HUES64 (cell line): ENCODE measurements at regions not wholly inside any gene's neighbourhood (a gene's known extent, or its start where the extent isn't known, plus 50 kb on each side); places are given as distances from the start of the nearest gene placed in this dataset.
"Not testable (repeated sequence)": the region's sequence is repeated elsewhere in the genome, so short reads cannot be mapped to it uniquely, and the experiment has no call there.

Source experiments
- H3K27ac ChIP-seq: 2 replicates; pipeline ENCODE4 v1.7.0; 2013; ENCODE audit warnings: low read depth, low read length, inconsistent platforms
- H3K27me3 ChIP-seq: 2 replicates; pipeline ENCODE4 v1.6.1; 2013; ENCODE audit warnings: mild to moderate bottlenecking, low read length; ENCODE audit not compliant: insufficient read depth
- H3K36me3 ChIP-seq: 2 replicates; pipeline ENCODE4 v1.6.1; 2013; ENCODE audit warnings: mild to moderate bottlenecking, low read length; ENCODE audit not compliant: insufficient read depth
- H3K4me1 ChIP-seq: 2 replicates; pipeline ENCODE4 v1.6.1; 2013; ENCODE audit warnings: mild to moderate bottlenecking, low read length, moderate library complexity; ENCODE audit not compliant: insufficient read depth
- H3K4me3 ChIP-seq: 2 replicates; pipeline ENCODE4 v1.5.1; 2013; ENCODE audit warnings: mild to moderate bottlenecking, low read length, moderate library complexity
- H3K9ac ChIP-seq: 2 replicates; pipeline ENCODE4 v1.6.1; 2013; ENCODE audit warnings: mild to moderate bottlenecking, low read depth, low read length
- H3K9me3 ChIP-seq: 2 replicates; pipeline ENCODE4 v1.6.1; 2013; ENCODE audit warnings: low read depth, low read length; ENCODE audit not compliant: insufficient read depth
- WGBS: fragments of 150-250, 120-280 bp; methylation state at CpG from one replicate; pipeline ENCODE4 v1.1.7; 2013; ENCODE audit warnings: missing lambda C conversion rate; 5-methylcytosine and 5-hydroxymethylcytosine counted together

- over 99% methylated on average over 2 of the region's 3 CpGs for WGBS
- no peak overlapping the region for H3K27ac ChIP-seq
Measured at GRCh38 chr2:187906021-187906420, 351.8 kb upstream of the TFPI start.

DNA sequence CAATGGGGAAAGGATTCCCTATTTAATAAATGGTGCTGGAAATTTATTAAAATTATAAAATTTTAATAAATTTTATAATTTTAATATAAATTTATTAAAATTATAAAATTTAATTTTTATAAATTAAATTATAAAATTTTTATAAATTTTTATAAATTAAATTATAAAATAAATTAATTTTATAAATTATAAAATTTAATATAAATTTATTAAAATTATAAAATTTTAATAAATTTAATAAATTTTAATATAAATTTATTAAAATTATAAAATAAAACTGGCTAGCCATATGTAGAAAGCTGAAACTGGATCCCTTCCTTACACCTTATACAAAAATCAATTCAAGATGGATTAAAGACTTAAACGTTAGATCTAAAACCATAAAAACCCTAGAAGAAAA, 356.7 kb upstream of the TFPI start:
- not testable (repeated sequence) for H3K27me3 ChIP-seq, H3K36me3 ChIP-seq, H3K9me3 ChIP-seq, H3K4me1 ChIP-seq, H3K27ac ChIP-seq, H3K4me3 ChIP-seq, H3K9ac ChIP-seq
- no CpG with 5 or more reads among the region's 1 CpG for WGBS

More at GRCh38 chr2:187906021-187906420, 351.8 kb upstream of the TFPI start:
- no peaks in the 10 kb centered on the region for H3K27me3 ChIP-seq
- H3K9ac ChIP-seq, result no peak overlapping the region
- H3K36me3 ChIP-seq, result no peaks in the 10 kb centered on the region
- no peak overlapping the region for H3K4me3 ChIP-seq
- no peaks in the 10 kb centered on the region for H3K4me1 ChIP-seq
- H3K9me3 ChIP-seq, result no peaks in the 10 kb centered on the region

DNA sequence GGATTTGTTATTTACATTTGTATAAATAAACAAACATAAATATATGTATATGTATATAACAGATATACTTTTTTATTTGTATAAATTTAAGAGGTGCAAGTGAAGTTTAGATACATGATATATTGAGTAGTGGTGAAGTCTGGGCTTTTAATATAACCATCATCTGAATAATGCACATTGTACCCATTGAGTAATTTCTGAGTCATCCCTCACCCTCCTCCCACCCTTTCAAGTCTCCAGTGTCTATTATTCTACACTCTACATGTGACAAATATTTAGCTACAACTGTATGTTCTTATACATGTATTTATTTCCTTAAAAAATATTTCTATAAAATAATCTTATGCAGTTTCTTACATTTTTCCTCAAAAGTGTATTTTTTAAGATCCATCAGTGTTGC, 358.7 kb upstream of the TFPI start:
- Histone ChIP-seq H3K4me1 (peaks cover 4% of the 10 kb centered on the region; the same call in 1 of the 2 replicates), H3K36me3 (no peaks in the 10 kb centered on the region), H3K9ac (no peak overlapping the region), H3K27ac (no peak overlapping the region), H3K4me3 (no peak overlapping the region), H3K9me3 (no peaks in the 10 kb centered on the region), H3K27me3 (no peaks in the 10 kb centered on the region)

GRCh38 chr2:187915810-187916209, 361.6 kb upstream of the TFPI start:
- H3K9ac ChIP-seq, result no peak overlapping the region

GRCh38 chr2:187916799-187917198, 362.6 kb upstream of the TFPI start:
- Histone ChIP-seq H3K36me3 (no peaks in the 10 kb centered on the region), H3K4me1 (peaks cover 4% of the 10 kb centered on the region; the same call in 1 of the 2 replicates), H3K9me3 (no peaks in the 10 kb centered on the region), H3K4me3 (no peak overlapping the region), H3K9ac (no peak overlapping the region), H3K27me3 (no peaks in the 10 kb centered on the region), H3K27ac (no peak overlapping the region)
- 90% methylated on average over 1 of the region's 1 CpG for WGBS

More at GRCh38 chr2:187915810-187916209, 361.6 kb upstream of the TFPI start:
- Histone ChIP-seq H3K27me3 (no peaks in the 10 kb centered on the region), H3K27ac (no peak overlapping the region), H3K36me3 (no peaks in the 10 kb centered on the region), H3K9me3 (no peaks in the 10 kb centered on the region), H3K4me3 (no peak overlapping the region), H3K4me1 (peaks cover 4% of the 10 kb centered on the region; the same call in 1 of the 2 replicates)
- WGBS, result 89% methylated on average over 4 of the region's 4 CpGs

- Histone ChIP-seq H3K4me1 (peaks cover 4% of the 10 kb centered on the region; the same call in 1 of the 2 replicates), H3K27me3 (no peaks in the 10 kb centered on the region), H3K36me3 (no peaks in the 10 kb centered on the region), H3K9me3 (no peaks in the 10 kb centered on the region), H3K27ac (no peak overlapping the region), H3K9ac (no peak overlapping the region), H3K4me3 (no peak overlapping the region)
Measured at GRCh38 chr2:187917535-187917934, 363.3 kb upstream of the TFPI start.

- no peak overlapping the region for H3K27ac ChIP-seq
- H3K4me3 ChIP-seq, result no peak overlapping the region
- H3K4me1 ChIP-seq, result peaks cover 4% of the 10 kb centered on the region; the same call in 1 of the 2 replicates
- H3K27me3 ChIP-seq, result no peaks in the 10 kb centered on the region
- H3K36me3 ChIP-seq, result no peaks in the 10 kb centered on the region
- no peak overlapping the region for H3K9ac ChIP-seq
- WGBS, result 93% methylated on average over 4 of the region's 4 CpGs
- H3K9me3 ChIP-seq, result no peaks in the 10 kb centered on the region
Measured at GRCh38 chr2:187918996-187919821, 365.0 kb upstream of the TFPI start.

DNA sequence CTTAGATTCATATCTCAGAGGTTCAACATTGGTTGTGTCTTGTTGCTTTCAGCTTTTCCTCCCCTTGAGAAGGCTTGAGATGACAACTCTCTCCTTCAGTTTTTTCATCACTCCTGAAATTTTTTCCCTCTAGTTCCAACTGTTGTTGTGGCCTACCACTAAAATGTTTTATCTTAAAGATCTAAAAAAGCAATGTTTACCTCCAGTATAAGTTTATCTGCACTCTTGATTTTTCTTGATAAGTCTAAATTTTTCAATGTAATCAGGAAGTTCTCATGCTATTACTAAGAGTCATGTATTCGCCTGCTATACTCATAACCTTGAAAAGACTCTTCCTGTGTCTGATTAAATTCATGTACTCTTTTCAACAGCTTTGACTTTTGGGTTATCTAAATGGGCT, 366.3 kb upstream of the TFPI start:
- WGBS, result 100% methylated on average over 1 of the region's 1 CpG
- Histone ChIP-seq H3K27ac (no peak overlapping the region), H3K9ac (no peak overlapping the region), H3K9me3 (no peaks in the 10 kb centered on the region), H3K4me1 (peaks cover 4% of the 10 kb centered on the region; the same call in 1 of the 2 replicates), H3K27me3 (no peaks in the 10 kb centered on the region), H3K4me3 (no peak overlapping the region), H3K36me3 (no peaks in the 10 kb centered on the region)

GRCh38 chr2:187922846-187923245, 368.6 kb upstream of the TFPI start:
- WGBS, result 96% methylated on average over 2 of the region's 2 CpGs
- Histone ChIP-seq H3K36me3 (no peaks in the 10 kb centered on the region), H3K9ac (no peak overlapping the region), H3K9me3 (no peaks in the 10 kb centered on the region), H3K4me1 (peaks cover under 1% of the 10 kb centered on the region; the same call in 1 of the 2 replicates), H3K27me3 (no peaks in the 10 kb centered on the region), H3K4me3 (no peak overlapping the region), H3K27ac (no peak overlapping the region)

DNA sequence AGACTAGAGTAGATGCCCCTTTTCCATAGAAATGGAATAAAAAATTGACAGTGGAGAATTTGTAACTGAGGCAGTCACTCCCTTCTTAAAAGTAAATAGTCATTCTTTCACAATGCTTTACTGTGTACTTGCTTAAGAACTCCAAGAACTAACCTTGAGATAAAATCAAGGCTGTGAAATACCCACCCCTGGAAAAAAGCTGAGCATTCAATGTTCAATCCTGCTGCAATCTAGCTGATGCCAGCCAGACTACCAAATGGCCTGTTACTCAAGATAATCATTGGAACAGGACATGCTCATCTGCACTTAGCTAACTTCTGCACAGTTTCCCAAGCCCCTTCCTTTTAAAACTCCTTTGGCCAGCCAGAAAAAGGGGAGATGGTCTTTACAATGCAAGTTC, 367.4 kb upstream of the GULP1 start:
- Histone ChIP-seq H3K9me3 (no peaks in the 10 kb centered on the region), H3K4me1 (no peaks in the 10 kb centered on the region), H3K27ac (no peak overlapping the region), H3K27me3 (no peaks in the 10 kb centered on the region), H3K36me3 (no peaks in the 10 kb centered on the region), H3K9ac (no peak overlapping the region), H3K4me3 (no peak overlapping the region)

DNA sequence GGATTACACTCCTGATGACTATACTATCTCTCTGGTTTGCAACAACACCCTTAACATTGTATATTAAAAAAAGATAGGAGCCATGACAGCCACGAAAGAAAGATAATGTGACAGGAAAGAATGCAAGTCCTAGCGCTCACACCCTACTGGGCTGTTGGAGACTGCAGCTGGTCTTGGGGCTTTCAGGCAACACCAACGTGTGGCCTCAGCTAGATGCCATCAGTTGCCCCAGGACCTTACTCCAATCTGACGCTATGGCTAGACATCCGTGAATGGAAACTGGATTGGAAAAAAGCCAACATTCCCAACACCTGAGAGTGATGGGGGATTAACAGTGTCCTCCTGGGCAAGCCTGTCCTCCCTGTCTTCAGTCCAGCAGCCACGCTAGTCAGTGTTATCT, 357.4 kb upstream of the GULP1 start:
- Histone ChIP-seq H3K27me3 (no peaks in the 10 kb centered on the region), H3K4me1 (no peaks in the 10 kb centered on the region), H3K9ac (no peak overlapping the region), H3K27ac (no peak overlapping the region), H3K36me3 (no peaks in the 10 kb centered on the region), H3K4me3 (no peak overlapping the region), H3K9me3 (0 out of 2 replicates have a peak, but pooled peaks cover 3% of the 10 kb centered on the region)
- WGBS, result 94% methylated on average over 6 of the region's 6 CpGs
